GM12878 (cell line): ENCODE measurements at regions not wholly inside any gene's neighbourhood (a gene's known extent, or its start where the extent isn't known, plus 50 kb on each side); places are given as distances from the start of the nearest gene placed in this dataset.

Source experiments
- ATAC-seq: fragments of 200-7000 bp; cut with Tn5 transposase; 3 replicates; pipeline ENCODE4 v1.9.1; 2020; ENCODE audit warnings: mild to moderate bottlenecking, moderate library complexity
- BruUV-seq: library from RNA; stranded (reverse); fragments of 400-500 nt; replicated peaks from 2 replicates; lab custom pipeline; 2021; lab: Mats Ljungman, UMichigan
- CTCF ChIA-PET: fragments of 300-600 bp; sonication (Branson Sonifier 250); formaldehyde crosslinking; extraction: SDS; loops from one replicate; lab custom pipeline; 2021; ENCODE audit warnings: inconsistent platforms; lab: Yijun Ruan, JAX
- POLR2A ChIA-PET: fragments of 350-600 bp; formaldehyde crosslinking; extraction: SDS; loops from one replicate; lab custom pipeline; 2021; ENCODE audit warnings: inconsistent platforms; lab: Charles Lee
- RAD21 ChIA-PET: fragments of 300-600 bp; sonication (Branson Sonifier 250); formaldehyde crosslinking; loops from one replicate; lab custom pipeline; 2023; ENCODE audit warnings: antibody characterized with exemption; ENCODE audit not compliant: unreplicated experiment; lab: Charles Lee
- SMC1A ChIA-PET: fragments of 300-600 bp; sonication (Branson Sonifier 250); formaldehyde crosslinking; loops from one replicate; lab custom pipeline; 2023; ENCODE audit not compliant: unreplicated experiment, uncharacterized antibody; lab: Charles Lee
- DNase-seq: peaks from one replicate; pipeline ENCODE4 v3.0.0-alpha.2; 2011; ENCODE audit warnings: low read depth, low spot score
- FAIRE-seq: peaks from 3 replicates; lab custom pipeline; 2011; peaks lifted over from hg19 to GRCh38; lab: Jason Lieb, UNC
- H2AFZ ChIP-seq: 2 replicates; pipeline ENCODE4 v1.6.0; 2011; ENCODE audit warnings: low read depth, low read length, control low read depth; ENCODE audit not compliant: control insufficient read depth
- H3K27ac ChIP-seq: 2 replicates; pipeline ENCODE4 v1.5.1; 2011; ENCODE audit warnings: control low read depth; ENCODE audit not compliant: control insufficient read depth, insufficient read depth
- H3K27me3 ChIP-seq, 2 experiments: replicated peaks in 1 of 2; 2 replicates each; pipeline versions ENCODE4 v1.6.0 to v1.6.1; 2011; ENCODE audit warnings: low read length in 1 of 2; ENCODE audit not compliant: control insufficient read depth in 2 of 2, insufficient read depth in 2 of 2
- H3K36me3 ChIP-seq, 2 experiments: 2 replicates each; pipeline ENCODE4 v1.5.1; 2011; ENCODE audit warnings: low read length in 1 of 2; ENCODE audit not compliant: control insufficient read depth in 2 of 2, insufficient read depth in 2 of 2
- H3K4me1 ChIP-seq: 2 replicates; pipeline ENCODE4 v1.6.1; 2011; ENCODE audit warnings: mild to moderate bottlenecking, low read length, moderate library complexity, mixed read lengths; ENCODE audit not compliant: control insufficient read depth, insufficient read depth
- H3K4me2 ChIP-seq: 2 replicates; pipeline ENCODE4 v1.6.0; 2011; ENCODE audit warnings: control low read depth; ENCODE audit not compliant: control insufficient read depth, insufficient read depth
- H3K4me3 ChIP-seq: fragments of 200-600 bp; sonication (generic); 2 replicates; pipeline ENCODE4 v1.5.1; 2016
- H3K79me2 ChIP-seq: 2 replicates; pipeline ENCODE4 v1.6.0; 2011; ENCODE audit warnings: low read length; ENCODE audit not compliant: control insufficient read depth, insufficient read depth
- H3K9ac ChIP-seq: 2 replicates; pipeline ENCODE4 v1.8.0; 2011; ENCODE audit warnings: low read length, control low read depth, mixed read lengths; ENCODE audit not compliant: control insufficient read depth, insufficient read depth
- H3K9me3 ChIP-seq: replicated peaks from 3 replicates; pipeline ENCODE4 v1.5.1; 2011; ENCODE audit warnings: mild to moderate bottlenecking, low read length; ENCODE audit not compliant: control insufficient read depth, insufficient read depth
- H4K20me1 ChIP-seq: 2 replicates; pipeline ENCODE4 v1.6.0; 2011; ENCODE audit not compliant: control insufficient read depth, insufficient read depth
- ATF3 ChIP-seq: IDR thresholded peaks from 2 replicates; pipeline ENCODE4 v1.6.1; 2011; ENCODE audit warnings: low read depth, mild to moderate bottlenecking, low read length, moderate library complexity, borderline replicate concordance; ENCODE audit errors: extremely low read depth
- BCL3 ChIP-seq: IDR thresholded peaks from 2 replicates; pipeline ENCODE4 v1.6.1; 2011; ENCODE audit warnings: borderline replicate concordance, low read depth, mild to moderate bottlenecking, moderate library complexity, low read length; ENCODE audit not compliant: insufficient read depth, poor library complexity, severe bottlenecking
- BMI1 ChIP-seq: fragments of 450-650 bp; IDR thresholded peaks from 2 replicates; pipeline ENCODE4 v1.6.1; 2016; ENCODE audit warnings: mild to moderate bottlenecking, moderate library complexity, borderline replicate concordance
- CBX5 ChIP-seq: sonication (generic); IDR thresholded peaks from 2 replicates; pipeline ENCODE4 v1.6.1; 2016; ENCODE audit warnings: low read depth, moderate library complexity, mild to moderate bottlenecking, inconsistent platforms
- CHD4 ChIP-seq: fragments of 200-600 bp; sonication (generic); IDR thresholded peaks from 2 replicates; pipeline ENCODE4 v1.6.1; 2016; ENCODE audit warnings: mild to moderate bottlenecking
- KAT2A ChIP-seq: conservative IDR thresholded peaks from 2 replicates; pipeline ENCODE4 v1.6.1; 2011; ENCODE audit warnings: low read depth, low read length; ENCODE audit not compliant: control insufficient read depth
- NFYA ChIP-seq: IDR thresholded peaks from 2 replicates; pipeline ENCODE4 v1.6.1; 2011; ENCODE audit warnings: low read depth, mild to moderate bottlenecking, low read length, improper control_type of control experiment, borderline replicate concordance
- SMAD1 ChIP-seq: fragments of 450-650 bp; IDR thresholded peaks from 2 replicates; pipeline ENCODE4 v1.6.1; 2018; ENCODE audit warnings: mild to moderate bottlenecking, low read depth; ENCODE audit not compliant: partially characterized antibody
- SMARCA5 ChIP-seq: fragments of 450-650 bp; IDR thresholded peaks from 2 replicates; pipeline ENCODE4 v1.6.1; 2017; ENCODE audit warnings: mild to moderate bottlenecking
- ZBTB4 ChIP-seq: fragments of 450-650 bp; formaldehyde crosslinking; IDR thresholded peaks from 2 replicates; pipeline ENCODE4 v1.4.0; 2022; ENCODE audit warnings: mild to moderate bottlenecking, moderate library complexity
- ZNF622 ChIP-seq: fragments of 450-650 bp; IDR thresholded peaks from 2 replicates; pipeline ENCODE4 v1.6.1; 2017; ENCODE audit warnings: mild to moderate bottlenecking, inconsistent platforms
- WGBS: methylation state at CpG from one replicate; pipeline ENCODE4 v1.1.6; 2016; ENCODE audit warnings: low lambda C conversion rate; ENCODE audit not compliant: insufficient replicate concordance, insufficient coverage; ENCODE audit errors: missing lambda C conversion rate; 5-methylcytosine and 5-hydroxymethylcytosine counted together
- in situ Hi-C: fragments of 300-500 bp; cut with MboI; formaldehyde crosslinking; loops from 9 replicates; pipeline ENCODE4 v1.14.3; 2018; ENCODE audit warnings: mixed read lengths
- intact Hi-C: fragments of 100-400 bp; cut with micrococcal nuclease; formaldehyde crosslinking; loops from one replicate; pipeline ENCODE4 v1.14.2; 2022; ENCODE audit not compliant: unreplicated experiment

GRCh38 chr3:154849408-154849807, 230.7 kb upstream of the MME start:
- TF ChIP-seq NFYA (no peak), KAT2A (no peak), CHD4 (no peak), ZNF622 (no peak), CBX5 (no peak), ATF3 (no peak), SMARCA5 (no peak), BCL3 (no peak), SMAD1 (no peak), BMI1 (no peak), ZBTB4 (CRISPR knock-in tag) (no peak)
- ATAC-seq (no peak), DNase-seq (no peak), FAIRE-seq (no peak)
- 30% methylated on average over 2 of the region's 2 CpGs for WGBS
- Histone ChIP-seq H2AFZ (no peak overlapping the region), H3K27me3 (no peaks in the 10 kb centered on the region), H3K4me3 (no peak overlapping the region), H3K4me1 (no peaks in the 10 kb centered on the region), H3K27ac (no peak overlapping the region), H3K36me3 (no peaks in the 10 kb centered on the region), H4K20me1 (no peaks in the 10 kb centered on the region), H3K4me2 (no peak overlapping the region), H3K9ac (no peak overlapping the region), H3K9me3 (no peaks in the 10 kb centered on the region), H3K79me2 (no peaks in the 10 kb centered on the region)
- ChIA-PET CTCF (no interaction called here), POLR2A (no interaction called here), SMC1A (no interaction called here), RAD21 (no interaction called here)
- intact Hi-C loops (no loop called here), in situ Hi-C loops (no loop called here)
- no TSS peak for BruUV-seq
